ENCODE measurements at regions not wholly inside any gene's neighbourhood (a gene's known extent, or its start where the extent isn't known, plus 50 kb on each side); places are given as distances from the start of the nearest gene placed in this dataset.
"Not testable (repeated sequence)": the region's sequence is repeated elsewhere in the genome, so short reads cannot be mapped to it uniquely, and the experiment has no call there.

DNA sequence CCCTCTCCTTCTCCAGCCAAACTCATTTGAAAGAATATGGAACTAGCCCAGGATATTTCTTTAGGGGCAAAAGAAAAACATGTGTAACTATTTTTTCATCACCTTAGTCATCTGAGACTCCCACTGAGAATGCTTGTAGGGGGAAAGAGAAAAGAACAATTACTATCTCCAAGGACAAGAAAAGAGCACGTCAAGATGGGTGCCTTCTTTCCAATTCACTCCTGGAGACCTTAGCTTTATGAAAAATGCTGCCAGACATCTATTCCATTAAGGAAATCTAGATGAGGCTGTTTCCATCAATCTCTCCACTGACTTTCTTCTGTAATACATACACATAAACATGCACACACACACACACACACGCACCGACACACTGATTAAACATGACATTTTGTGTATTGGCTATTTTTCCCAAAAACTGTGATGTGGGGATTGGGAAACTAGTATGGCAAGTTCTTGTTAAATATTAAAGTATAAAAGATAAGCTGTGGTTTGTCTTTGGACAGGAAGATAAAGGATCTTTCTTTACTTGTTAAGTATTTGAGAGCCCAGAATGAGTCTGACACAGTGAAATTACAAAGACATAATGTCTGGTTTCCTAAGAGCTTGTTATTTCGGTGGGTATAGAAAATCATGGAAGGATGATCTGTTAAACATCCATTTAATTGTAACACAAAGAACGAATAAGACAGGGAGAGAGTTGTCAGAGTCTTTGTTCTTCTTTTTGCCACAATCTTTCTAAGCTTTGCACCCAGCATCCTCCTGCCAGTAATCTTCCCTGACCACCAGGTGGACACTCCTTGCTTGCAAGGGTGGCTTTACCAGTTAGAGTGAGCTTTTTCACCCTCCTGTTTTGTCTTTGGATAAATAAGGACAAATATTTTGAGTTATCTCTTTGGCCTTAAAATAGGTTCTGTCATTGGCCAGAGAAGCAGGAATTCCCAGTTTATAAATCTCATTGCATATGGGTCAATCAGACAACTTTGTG, 177.3 kb upstream of the TMEM72 start:
- H3K27me3 Mint-ChIP-seq: peaks cover 6% of the 10 kb centered on the region
- DNase-seq (no peak), ATAC-seq (no peak)
- no peak overlapping the region for H3K4me3 Mint-ChIP-seq
- no peaks in the 10 kb centered on the region for H3K9me3 ChIP-seq (ENCODE audit: control insufficient read depth, low read length, poor library complexity, severe bottlenecking)
- no peaks in the 10 kb centered on the region for H3K36me3 Mint-ChIP-seq (ENCODE audit: low read depth)
- H3K27ac Mint-ChIP-seq: no peak overlapping the region
- no peaks in the 10 kb centered on the region for H3K4me1 Mint-ChIP-seq

DNA sequence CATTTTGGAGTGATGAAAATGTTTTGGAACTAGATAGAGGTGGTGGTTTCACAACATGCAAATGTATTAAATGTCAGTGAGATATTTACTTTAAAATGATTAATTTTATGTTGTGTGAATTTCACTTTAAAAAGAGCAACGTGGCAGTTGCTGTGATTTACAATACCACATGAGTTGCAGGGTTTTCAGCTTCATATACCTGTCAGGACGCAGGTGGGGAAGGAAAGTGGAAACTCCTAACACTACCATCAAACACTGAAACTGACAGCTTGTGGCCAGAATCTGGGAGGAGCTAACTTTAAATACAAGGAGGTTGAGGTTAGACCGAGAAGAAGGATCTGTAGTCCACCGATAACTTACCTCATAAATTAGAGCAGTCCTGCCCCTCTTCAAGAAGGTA, 168.9 kb upstream of the TMEM72 start:
- ATAC-seq: no peak
- Mint-ChIP-seq H3K36me3 (ENCODE audit: low read depth) (no peaks in the 10 kb centered on the region), H3K27me3 (peaks cover 3% of the 10 kb centered on the region), H3K27ac (no peak overlapping the region), H3K4me3 (no peak overlapping the region), H3K4me1 (no peaks in the 10 kb centered on the region)
- DNase-seq: no peak
- no peaks in the 10 kb centered on the region for H3K9me3 ChIP-seq (ENCODE audit: control insufficient read depth, low read length, poor library complexity, severe bottlenecking)

- Mint-ChIP-seq H3K36me3 (ENCODE audit: low read depth) (no peaks in the 10 kb centered on the region), H3K27ac (no peak overlapping the region), H3K27me3 (peaks cover 5% of the 10 kb centered on the region), H3K4me1 (no peaks in the 10 kb centered on the region), H3K4me3 (no peak overlapping the region)
- ATAC-seq (no peak), DNase-seq (no peak)
- no peaks in the 10 kb centered on the region for H3K9me3 ChIP-seq (ENCODE audit: control insufficient read depth, low read length, poor library complexity, severe bottlenecking)
Measured at GRCh38 chr10:44743535-44743934, 167.6 kb upstream of the TMEM72 start.

GRCh38 chr10:44745920-44746319, 165.2 kb upstream of the TMEM72 start:
- ATAC-seq (no peak), DNase-seq (no peak)
- H3K36me3 Mint-ChIP-seq (ENCODE audit: low read depth): no peaks in the 10 kb centered on the region
- H3K27ac Mint-ChIP-seq: no peak overlapping the region
- peaks cover 5% of the 10 kb centered on the region for H3K27me3 Mint-ChIP-seq
- H3K9me3 ChIP-seq (ENCODE audit: control insufficient read depth, low read length, poor library complexity, severe bottlenecking): no peaks in the 10 kb centered on the region
- no peak overlapping the region for H3K4me3 Mint-ChIP-seq
- no peaks in the 10 kb centered on the region for H3K4me1 Mint-ChIP-seq

DNA sequence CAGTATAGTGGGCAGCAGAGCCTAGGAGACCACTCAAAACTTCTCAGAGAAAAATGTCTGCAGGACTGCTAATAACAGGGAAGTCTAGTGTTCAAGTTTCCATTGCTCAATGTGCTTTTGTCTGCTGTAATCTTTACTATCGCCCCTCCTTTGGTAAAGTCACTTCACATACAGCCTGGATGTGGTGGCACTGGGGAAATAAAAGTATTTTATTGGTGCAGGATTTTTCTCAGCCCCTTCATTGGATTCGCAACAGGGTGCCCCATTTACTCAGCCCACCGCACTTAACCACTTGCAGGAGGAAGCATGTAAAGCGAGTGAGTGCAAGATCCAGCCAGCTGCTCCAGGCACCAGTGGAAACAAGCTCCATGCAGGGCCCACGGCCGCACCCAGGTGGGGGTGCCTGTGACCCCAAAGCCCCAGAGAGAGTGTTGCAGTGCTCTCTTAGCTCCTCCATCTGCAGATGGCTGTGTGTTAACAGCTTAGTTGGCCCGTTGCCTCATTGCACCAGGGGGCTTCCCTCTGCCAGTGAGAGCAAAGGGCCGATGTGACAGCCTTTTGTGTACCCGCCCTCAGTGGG, 163.5 kb upstream of the TMEM72 start:
- Mint-ChIP-seq H3K4me3 (no peak overlapping the region), H3K4me1 (no peaks in the 10 kb centered on the region), H3K27me3 (peaks cover 5% of the 10 kb centered on the region), H3K27ac (no peak overlapping the region), H3K36me3 (ENCODE audit: low read depth) (no peaks in the 10 kb centered on the region)
- H3K9me3 ChIP-seq (ENCODE audit: control insufficient read depth, low read length, poor library complexity, severe bottlenecking): no peaks in the 10 kb centered on the region
- no peak for DNase-seq
- no peak for ATAC-seq

- H3K9me3 ChIP-seq (ENCODE audit: control insufficient read depth, low read length, poor library complexity, severe bottlenecking): no peaks in the 10 kb centered on the region
- H3K27me3 Mint-ChIP-seq: peaks cover 5% of the 10 kb centered on the region
- no peak overlapping the region for H3K27ac Mint-ChIP-seq
- no peak for ATAC-seq
- DNase-seq: no peak
- H3K4me1 Mint-ChIP-seq: no peaks in the 10 kb centered on the region
- no peak overlapping the region for H3K4me3 Mint-ChIP-seq
- no peaks in the 10 kb centered on the region for H3K36me3 Mint-ChIP-seq (ENCODE audit: low read depth)
Measured at GRCh38 chr10:44749151-44749550, 162.0 kb upstream of the TMEM72 start.

GRCh38 chr10:44752451-44753441, 158.4 kb upstream of the TMEM72 start:
- ATAC-seq: no peak
- Mint-ChIP-seq H3K4me3 (no peak overlapping the region), H3K27me3 (no peaks in the 10 kb centered on the region), H3K27ac (no peak overlapping the region), H3K4me1 (no peaks in the 10 kb centered on the region), H3K36me3 (ENCODE audit: low read depth) (no peaks in the 10 kb centered on the region)
- no peak for DNase-seq
- no peaks in the 10 kb centered on the region for H3K9me3 ChIP-seq (ENCODE audit: control insufficient read depth, low read length, poor library complexity, severe bottlenecking)

GRCh38 chr10:44754355-44754754, 156.8 kb upstream of the TMEM72 start:
- not testable (repeated sequence) for DNase-seq; H3K4me1 Mint-ChIP-seq; H3K9me3 ChIP-seq (ENCODE audit: control insufficient read depth, low read length, poor library complexity, severe bottlenecking); H3K27me3 Mint-ChIP-seq; H3K36me3 Mint-ChIP-seq (ENCODE audit: low read depth); ATAC-seq; H3K27ac Mint-ChIP-seq; H3K4me3 Mint-ChIP-seq

- H3K4me1 Mint-ChIP-seq: no peaks in the 10 kb centered on the region
- ATAC-seq: no peak
Measured at GRCh38 chr10:44755481-44755880, 155.7 kb upstream of the TMEM72 start.

GRCh38 chr10:44756216-44756615, 154.9 kb upstream of the TMEM72 start:
- no peak overlapping the region for H3K27ac Mint-ChIP-seq
- H3K4me3 Mint-ChIP-seq: no peak overlapping the region
- no peaks in the 10 kb centered on the region for H3K4me1 Mint-ChIP-seq
- H3K27me3 Mint-ChIP-seq: peaks cover 16% of the 10 kb centered on the region
- H3K9me3 ChIP-seq (ENCODE audit: control insufficient read depth, low read length, poor library complexity, severe bottlenecking): no peaks in the 10 kb centered on the region
- no peaks in the 10 kb centered on the region for H3K36me3 Mint-ChIP-seq (ENCODE audit: low read depth)
- ATAC-seq: no peak
- DNase-seq: no peak

More at GRCh38 chr10:44755481-44755880, 155.7 kb upstream of the TMEM72 start:
- Mint-ChIP-seq H3K27me3 (peaks cover 12% of the 10 kb centered on the region), H3K4me3 (no peak overlapping the region), H3K27ac (no peak overlapping the region), H3K36me3 (ENCODE audit: low read depth) (no peaks in the 10 kb centered on the region)
- DNase-seq: no peak
- H3K9me3 ChIP-seq (ENCODE audit: control insufficient read depth, low read length, poor library complexity, severe bottlenecking): no peaks in the 10 kb centered on the region

DNA sequence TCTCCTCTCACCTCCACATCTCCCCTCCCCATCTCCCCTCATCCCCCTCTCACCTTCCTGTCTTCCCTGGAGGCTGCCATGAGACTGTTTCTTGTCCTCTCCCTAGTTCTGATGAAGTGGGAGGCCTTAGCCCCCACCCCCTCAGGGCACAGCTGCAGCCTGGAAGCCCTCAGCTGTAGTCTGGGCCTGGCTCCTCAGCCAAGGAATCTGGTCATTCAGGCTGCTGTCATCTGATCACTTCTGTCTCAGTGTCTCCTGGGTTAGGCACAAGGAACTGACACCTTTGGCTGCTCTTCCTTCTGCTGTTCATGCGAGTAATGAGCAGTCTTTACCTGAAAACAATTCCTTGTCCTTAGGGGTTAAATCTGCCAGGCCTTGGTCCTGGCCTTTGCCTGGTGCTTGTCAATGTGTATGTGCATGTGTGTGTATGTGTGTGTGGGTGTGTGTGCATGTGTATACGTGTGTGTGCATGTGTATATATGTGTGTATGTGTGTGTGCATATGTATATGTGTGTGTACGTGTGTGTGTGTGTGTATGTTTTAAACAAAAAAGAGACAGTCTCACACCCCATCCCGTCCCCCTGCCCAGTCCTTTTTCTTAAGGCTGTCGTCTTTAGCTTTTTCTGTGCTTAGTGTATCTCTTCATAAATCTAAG, 153.5 kb upstream of the TMEM72 start:
- no peak overlapping the region for H3K27ac Mint-ChIP-seq

GRCh38 chr10:44759122-44759521, 152.0 kb upstream of the TMEM72 start:
- H3K27ac Mint-ChIP-seq: no peak overlapping the region
- no peak overlapping the region for H3K4me3 Mint-ChIP-seq
- peaks cover 18% of the 10 kb centered on the region for H3K27me3 Mint-ChIP-seq
- H3K4me1 Mint-ChIP-seq: no peaks in the 10 kb centered on the region
- ATAC-seq (no peak), DNase-seq (no peak)
- H3K36me3 Mint-ChIP-seq (ENCODE audit: low read depth): no peaks in the 10 kb centered on the region
- no peaks in the 10 kb centered on the region for H3K9me3 ChIP-seq (ENCODE audit: control insufficient read depth, low read length, poor library complexity, severe bottlenecking)

More for the DNA sequence above, 153.5 kb upstream of the TMEM72 start:
- no peaks in the 10 kb centered on the region for H3K9me3 ChIP-seq (ENCODE audit: control insufficient read depth, low read length, poor library complexity, severe bottlenecking)
- ATAC-seq (no peak), DNase-seq (no peak)
- peaks cover 17% of the 10 kb centered on the region for H3K27me3 Mint-ChIP-seq
- H3K4me3 Mint-ChIP-seq: no peak overlapping the region
- H3K4me1 Mint-ChIP-seq: no peaks in the 10 kb centered on the region
- no peaks in the 10 kb centered on the region for H3K36me3 Mint-ChIP-seq (ENCODE audit: low read depth)
